Esophagus squamous epithelium (tissue), 5 donors: ENCODE measurements at regions not wholly inside any gene's neighbourhood (a gene's known extent, or its start where the extent isn't known, plus 50 kb on each side); places are given as distances from the start of the nearest gene placed in this dataset.

Experiments
- DNase-seq: peaks from one replicate; lab custom pipeline; 2025; lab: John Stamatoyannopoulos, UW
- H3K27ac ChIP-seq, 4 donors: fragments of 200-600 bp; sonication (generic); one replicate each; pipeline ENCODE4 v1.5.1; 2016 to 2019; ENCODE audit warnings: mild to moderate bottlenecking in 1 of 4
- H3K27me3 ChIP-seq, 4 donors: fragments of 200-600 bp; sonication (generic); 1 replicate in 3 of 4; 2 replicates in 1 of 4; pipeline versions ENCODE4 v1.5.1 to v1.6.0; 2017 to 2021; ENCODE audit warnings: antibody characterized with exemption in 1 of 4
- H3K36me3 ChIP-seq, 3 donors: fragments of 200-600 bp; sonication (generic); one replicate each; pipeline ENCODE4 v1.5.1; 2016 to 2019
- H3K4me1 ChIP-seq, 3 donors: fragments of 200-600 bp; sonication (generic); one replicate each; pipeline ENCODE4 v1.5.1; 2017 to 2019
- H3K4me3 ChIP-seq, 4 donors: fragments of 200-600 bp; sonication (generic); 1 replicate in 3 of 4; 2 replicates in 1 of 4; pipeline ENCODE4 v1.5.1; 2016 to 2019; ENCODE audit warnings: mild to moderate bottlenecking in 2 of 4, moderate library complexity in 1 of 4
- H3K9me3 ChIP-seq, 3 donors: fragments of 200-600 bp; sonication (generic); one replicate each; pipeline ENCODE4 v1.5.1; 2016 to 2019
- CTCF ChIP-seq, 6 experiments: fragments of 450-650 bp in 4 of 6; fragments of 200-600 bp in 2 of 6; sonication (generic) in 2 of 6; IDR thresholded peaks; one replicate each; pipeline ENCODE4 v1.5.1; 2016 to 2019; ENCODE audit warnings: antibody characterized with exemption in 6 of 6, mild to moderate bottlenecking in 4 of 6, moderate library complexity in 4 of 6
- POLR2A ChIP-seq, 4 donors: fragments of 450-650 bp; IDR thresholded peaks; one replicate each; pipeline ENCODE4 v1.6.1; 2017; ENCODE audit warnings: antibody characterized with exemption in 4 of 4, mild to moderate bottlenecking in 4 of 4, moderate library complexity in 3 of 4
- WGBS, 2 donors: methylation state at CpG; one replicate each; pipeline ENCODE4 v1.1.5; 2018; 5-methylcytosine and 5-hydroxymethylcytosine counted together
- intact Hi-C: fragments of 100-400 bp; cut with DNase I; formaldehyde crosslinking; loops from one replicate; pipeline ENCODE4 v1.15.0; 2022
- donor health status: DM: yes; HTN: yes; CAD: no.

GRCh38 chr5:1975898-1976765 lies 93.4 kb upstream of the IRX4 start:
- Histone ChIP-seq H3K36me3 (no peaks in the 10 kb centered on the region), H3K27me3 (no peaks in the 10 kb centered on the region), H3K27ac (peak overlapping the region in 2 of 4 donors; percentile 68 to 82), H3K9me3 (no peaks in the 10 kb centered on the region), H3K4me3 (no peak overlapping the region), H3K4me1 (peaks cover 5 to 41% (median 7%) of the 10 kb centered on the region in 3 donors)
- WGBS, 2 donors: 60 to 64% methylated on average over 12 of the region's 12 CpGs
- TF ChIP-seq CTCF (IDR thresholded peaks at IDR 0.05): peak in 5 of 6 experiments; percentile 7 to 47 (median 21)
- no peak for TF ChIP-seq POLR2A (IDR thresholded peaks at IDR 0.05)
- no peak for DNase-seq
- intact Hi-C loops: no loop called here

- intact Hi-C loops: no loop called here
- peak overlapping the region in 3 of 4 donors; percentile 68 to 82 (median 78) for H3K27ac ChIP-seq
Observed at GRCh38 chr5:1975406-1975715, 92.6 kb upstream of the IRX4 start.

GRCh38 chr5:1974501-1975405 lies 92.0 kb upstream of the IRX4 start:
- no peaks in the 10 kb centered on the region for H3K9me3 ChIP-seq
- peaks cover 5 to 41% (median 7%) of the 10 kb centered on the region in 3 donors for H3K4me1 ChIP-seq
- no peak for DNase-seq
- no peaks in the 10 kb centered on the region for H3K36me3 ChIP-seq
- intact Hi-C loops: no loop called here
- H3K4me3 ChIP-seq: no peak overlapping the region
- H3K27ac ChIP-seq: peak overlapping the region in 3 of 4 donors; percentile 68 to 82 (median 78)
- TF ChIP-seq POLR2A (IDR thresholded peaks at IDR 0.05): no peak
- TF ChIP-seq CTCF (IDR thresholded peaks at IDR 0.05): no peak
- 49 to 71% methylated on average over 9 to 14 of the region's 18 CpGs for WGBS, 2 donors
- H3K27me3 ChIP-seq: no peaks in the 10 kb centered on the region

More at GRCh38 chr5:1975406-1975715, 92.6 kb upstream of the IRX4 start:
- no peak for DNase-seq
- H3K36me3 ChIP-seq: no peaks in the 10 kb centered on the region
- no peak overlapping the region for H3K4me3 ChIP-seq
- no peaks in the 10 kb centered on the region for H3K9me3 ChIP-seq
- TF ChIP-seq POLR2A (IDR thresholded peaks at IDR 0.05) (no peak), CTCF (IDR thresholded peaks at IDR 0.05) (no peak)
- H3K27me3 ChIP-seq: no peaks in the 10 kb centered on the region
- WGBS, 2 donors: 38 to 49% methylated on average over 6 to 7 of the region's 7 CpGs
- peaks cover 5 to 41% (median 7%) of the 10 kb centered on the region in 3 donors for H3K4me1 ChIP-seq

GRCh38 chr5:1974081-1974480 lies 91.4 kb upstream of the IRX4 start:
- H3K27ac ChIP-seq: peak overlapping the region; percentile 58 to 82 (median 73)
- H3K4me3 ChIP-seq: no peak overlapping the region
- no peak for DNase-seq
- peaks cover 5 to 41% (median 7%) of the 10 kb centered on the region in 3 donors for H3K4me1 ChIP-seq
- H3K36me3 ChIP-seq: no peaks in the 10 kb centered on the region
- H3K27me3 ChIP-seq: no peaks in the 10 kb centered on the region
- no peaks in the 10 kb centered on the region for H3K9me3 ChIP-seq
- WGBS, 2 donors: 32 to 50% methylated on average over 6 of the region's 6 CpGs
- intact Hi-C loops: no loop called here
- TF ChIP-seq POLR2A (IDR thresholded peaks at IDR 0.05): no peak
- TF ChIP-seq CTCF (IDR thresholded peaks at IDR 0.05): no peak
